ENCODE measurements at regions not wholly inside any gene's neighbourhood (a gene's known extent, or its start where the extent isn't known, plus 50 kb on each side); places are given as distances from the start of the nearest gene placed in this dataset.

DNA sequence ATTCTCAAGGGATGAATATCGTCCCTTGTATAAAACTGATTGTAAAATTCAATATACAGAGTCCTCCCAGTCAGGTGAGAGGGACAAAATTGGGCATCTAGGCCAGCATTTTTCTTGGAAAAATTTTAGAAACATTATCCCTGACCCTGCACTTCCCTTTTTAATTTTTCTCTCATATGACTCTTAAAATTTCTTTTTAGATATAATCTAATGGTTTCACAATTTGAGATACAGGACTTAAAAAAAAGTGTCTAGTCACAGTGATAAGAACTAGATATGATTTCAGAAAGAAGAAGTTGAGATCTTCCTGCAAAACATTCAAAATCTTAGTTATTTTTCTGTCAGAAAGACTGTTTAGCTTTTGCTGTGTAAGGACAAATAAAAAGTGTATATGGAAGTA, 270.8 kb upstream of the PPFIA2 start:
- no peak for DNase-seq

DNA sequence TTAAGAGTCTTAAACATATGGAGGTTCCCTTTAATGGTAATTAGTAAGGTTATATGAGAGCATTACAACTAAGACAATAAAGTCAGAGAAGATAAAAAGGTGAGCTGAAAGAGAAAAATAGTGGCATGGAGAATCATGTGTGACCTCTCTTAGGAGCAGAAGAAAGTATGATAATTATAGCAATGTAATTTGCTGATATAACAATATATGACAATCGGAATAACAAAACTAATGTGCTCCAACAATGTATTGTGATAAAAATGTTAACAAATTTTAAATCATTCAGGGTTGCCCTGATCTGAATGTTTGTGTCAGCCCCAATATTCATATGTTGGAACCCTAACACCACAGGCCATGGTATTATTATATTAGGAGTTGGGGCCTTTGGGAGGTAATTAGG, 269.6 kb upstream of the PPFIA2 start:
- no peak for DNase-seq

DNA sequence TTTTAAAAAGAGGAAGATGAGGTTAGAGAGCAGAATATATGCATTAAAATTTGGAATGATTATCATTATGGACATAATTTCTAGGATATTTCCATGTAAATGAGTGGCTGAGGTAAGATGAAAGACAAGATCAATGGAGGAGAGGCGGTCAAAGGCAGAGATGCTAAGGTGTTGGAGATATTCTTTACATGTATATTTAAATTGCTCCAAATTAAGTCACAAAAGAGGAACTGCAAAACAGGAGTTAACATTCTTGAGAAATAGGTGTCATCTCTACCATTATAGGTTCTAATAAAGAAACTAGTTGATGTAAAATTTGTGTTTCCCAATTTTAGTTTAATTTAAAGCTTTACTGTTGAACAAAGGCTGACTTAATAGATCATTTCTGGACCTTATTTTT, 268.5 kb upstream of the PPFIA2 start:
- no peak for DNase-seq

DNA sequence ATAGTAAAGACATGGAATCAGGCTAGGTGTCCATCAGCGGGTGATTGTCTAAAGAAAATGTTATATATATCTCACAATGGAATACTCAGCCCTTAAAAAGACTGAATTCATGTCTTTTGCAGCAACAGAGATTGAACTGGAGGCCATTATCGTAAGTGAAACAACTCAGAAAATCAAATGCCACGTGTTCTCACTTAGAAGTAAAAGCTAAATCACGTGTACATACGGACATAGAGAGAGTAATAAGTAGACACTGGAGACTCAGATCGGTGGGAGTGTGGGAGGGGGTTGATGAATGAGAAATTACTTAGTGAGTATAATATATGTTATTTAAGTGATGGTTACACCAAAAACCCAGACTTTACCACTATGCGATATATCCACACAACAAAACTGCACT, 266.3 kb upstream of the PPFIA2 start:
- no peak for DNase-seq

DNA sequence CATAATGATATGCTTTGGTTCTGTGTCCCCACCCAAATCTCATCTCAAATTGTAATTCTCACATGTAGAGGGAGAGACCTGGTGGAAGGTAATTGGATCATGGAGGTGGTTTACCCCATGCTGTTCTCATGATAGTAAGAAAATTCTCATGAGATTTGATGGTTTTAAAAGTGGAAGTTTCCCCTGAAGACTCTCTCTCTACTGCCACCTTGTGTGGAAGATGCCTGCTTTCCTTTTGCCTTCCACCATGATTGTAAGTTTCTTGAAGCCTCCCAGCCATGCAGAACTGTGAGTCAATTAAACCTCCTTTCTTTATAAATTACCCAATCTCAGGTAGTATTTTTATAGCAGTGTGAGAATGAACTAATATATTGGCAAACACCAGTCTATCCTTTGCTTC, 260.4 kb upstream of the PPFIA2 start:
- DNase-seq: no peak

DNA sequence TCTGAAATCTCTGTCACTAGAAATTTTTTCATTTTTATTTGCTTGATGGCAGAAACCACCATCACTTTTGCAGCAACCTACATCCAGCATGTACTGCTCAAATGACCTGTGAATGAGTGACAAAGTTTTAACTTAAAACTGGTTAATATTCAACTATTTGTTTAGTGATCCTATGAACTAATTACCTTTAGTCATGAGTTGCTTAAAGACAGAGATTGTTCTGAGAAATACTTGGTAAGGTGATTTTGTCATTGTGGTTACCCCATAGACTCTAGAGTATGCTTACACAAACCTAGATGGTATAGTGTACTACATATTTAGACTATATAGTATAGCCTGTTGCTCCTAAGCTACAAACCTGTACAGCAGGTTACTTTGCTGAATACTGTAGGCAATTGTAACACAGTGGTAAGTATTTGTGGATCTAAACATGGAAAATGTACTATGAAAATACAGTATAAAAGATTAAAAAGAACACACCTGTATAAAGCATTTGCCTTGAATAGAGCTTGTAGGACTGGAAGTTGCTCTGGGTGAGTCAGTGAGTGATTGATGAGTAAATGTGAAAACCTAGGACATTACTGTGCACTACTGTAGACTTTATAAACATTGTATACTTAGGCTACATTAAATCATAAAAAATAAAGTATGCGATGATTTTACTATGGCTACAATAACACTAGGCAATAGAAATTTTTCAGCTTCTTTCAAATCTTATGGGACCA, 256.6 kb upstream of the PPFIA2 start:
- DNase-seq: no peak

DNA sequence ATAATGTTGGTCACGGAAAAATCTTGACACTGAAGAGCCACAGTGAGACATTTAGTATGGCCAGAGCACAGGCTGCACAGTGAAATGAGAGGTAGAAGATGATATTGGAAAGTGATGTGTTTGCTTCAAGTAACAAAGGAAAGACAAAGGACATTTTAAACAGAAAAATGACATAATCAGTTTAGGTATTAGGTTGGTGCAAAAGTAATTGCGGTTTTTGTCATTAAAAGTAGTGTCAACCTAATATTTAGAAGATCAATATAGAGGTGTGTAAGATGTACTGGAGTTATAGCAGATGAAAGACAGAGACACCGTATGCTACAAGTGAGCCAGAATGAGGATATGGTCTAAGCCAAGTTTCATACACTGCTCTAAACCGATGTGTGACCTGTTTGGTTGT, 253.0 kb upstream of the PPFIA2 start:
- DNase-seq: no peak

DNA sequence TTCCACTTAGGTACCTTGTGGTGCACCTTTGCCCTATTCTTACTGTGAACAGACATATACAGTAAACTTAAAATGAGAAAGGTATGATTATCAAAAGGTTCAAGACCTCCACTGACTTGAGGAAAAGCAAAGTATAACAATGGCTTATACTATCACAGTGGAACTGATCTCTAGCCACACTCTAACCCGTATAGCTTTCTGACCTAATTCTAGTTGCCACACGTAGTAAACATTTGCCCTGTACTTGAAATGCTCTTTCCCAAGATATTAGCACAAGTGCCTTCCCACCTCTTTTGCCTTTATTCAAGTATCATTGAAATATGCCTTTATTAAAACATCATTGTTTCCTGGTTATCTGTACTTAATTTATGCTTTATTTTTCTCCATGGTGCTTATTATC, 250.4 kb upstream of the PPFIA2 start:
- no peak for DNase-seq

DNA sequence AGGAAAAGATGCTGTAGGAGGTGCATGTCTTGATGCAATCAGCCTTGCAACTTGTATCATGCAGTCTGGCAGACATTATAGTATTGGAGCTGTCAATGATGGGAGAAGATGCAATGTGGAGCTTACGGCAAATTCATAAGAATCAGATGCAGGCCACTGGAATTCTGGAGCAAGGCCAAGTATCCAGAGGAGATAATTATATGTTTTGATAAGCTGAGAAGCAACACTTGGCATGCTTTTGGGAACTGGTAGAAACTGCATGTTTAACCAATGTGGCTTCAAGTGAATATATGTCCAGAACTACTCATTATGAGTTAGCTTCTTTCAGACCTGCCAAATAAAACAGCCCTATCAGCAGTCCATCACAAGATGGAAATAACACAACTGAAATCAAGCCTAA, 249.1 kb upstream of the PPFIA2 start:
- no peak for DNase-seq

DNA sequence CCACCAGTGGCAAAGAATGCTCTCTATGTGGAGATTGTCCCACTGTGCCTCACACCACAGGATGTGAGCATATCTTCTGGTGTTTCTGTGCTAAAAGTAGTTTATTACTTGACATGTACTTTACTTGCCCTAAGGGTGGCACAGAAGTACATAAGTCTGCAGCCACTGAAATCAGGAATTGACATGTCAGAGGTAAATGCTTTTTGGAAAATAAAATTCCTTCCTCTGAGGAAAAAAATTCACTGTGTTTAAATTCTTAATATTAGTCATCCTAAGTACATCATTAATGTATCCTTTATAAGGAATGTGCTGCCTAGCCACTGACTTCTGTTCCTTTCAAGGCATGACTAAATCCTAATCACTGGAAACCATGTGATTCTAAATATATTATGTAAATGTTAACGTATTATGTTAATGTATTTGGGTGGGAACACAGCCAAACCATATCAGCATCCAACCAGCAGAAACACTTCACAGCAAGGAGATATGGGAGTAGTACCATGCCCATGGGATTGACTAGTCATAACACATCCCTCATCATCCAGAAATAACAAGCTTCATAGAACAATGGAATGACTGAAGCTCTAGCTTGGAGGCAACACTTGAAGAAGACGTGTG, 239.7 kb upstream of the PPFIA2 start:
- no peak for DNase-seq

DNA sequence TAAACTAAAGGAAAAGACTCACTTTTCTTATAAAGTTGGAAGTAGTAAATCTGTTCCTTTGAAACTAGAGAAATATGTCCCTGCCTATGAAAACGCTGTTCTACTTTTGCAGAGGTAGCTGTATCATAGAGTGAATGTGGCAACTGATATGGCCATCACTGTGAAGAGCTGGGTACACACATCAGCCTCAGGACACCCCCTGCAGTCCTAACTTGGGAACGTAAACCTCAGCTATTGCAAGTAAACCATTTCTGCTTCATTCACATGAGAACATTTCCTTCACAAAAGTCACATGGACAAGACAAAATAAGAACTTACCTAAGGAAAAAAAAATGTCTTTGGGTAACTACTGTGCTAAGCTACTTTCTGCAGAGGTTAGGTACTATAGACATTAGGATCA, 233.3 kb upstream of the PPFIA2 start:
- peak; percentile 39 for DNase-seq

DNA sequence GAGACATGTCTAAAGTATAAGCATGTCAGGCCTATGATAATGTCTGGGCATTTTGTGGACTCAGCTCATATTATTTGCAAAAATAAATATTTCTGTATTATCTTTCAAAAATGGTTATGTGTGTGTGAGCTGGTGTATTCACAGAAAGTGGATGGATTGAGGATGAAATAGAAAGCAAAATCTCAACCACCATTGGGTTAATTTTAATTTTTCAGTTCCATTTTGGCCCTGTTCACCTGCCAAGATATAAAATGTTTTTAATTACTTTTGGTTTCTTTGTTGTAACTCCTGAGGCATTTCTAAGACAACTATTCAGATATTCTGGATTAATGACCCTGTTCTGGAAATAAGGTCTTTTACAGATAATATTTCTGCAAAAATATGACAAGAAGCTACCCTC, 232.7 kb upstream of the PPFIA2 start:
- DNase-seq: no peak

DNA sequence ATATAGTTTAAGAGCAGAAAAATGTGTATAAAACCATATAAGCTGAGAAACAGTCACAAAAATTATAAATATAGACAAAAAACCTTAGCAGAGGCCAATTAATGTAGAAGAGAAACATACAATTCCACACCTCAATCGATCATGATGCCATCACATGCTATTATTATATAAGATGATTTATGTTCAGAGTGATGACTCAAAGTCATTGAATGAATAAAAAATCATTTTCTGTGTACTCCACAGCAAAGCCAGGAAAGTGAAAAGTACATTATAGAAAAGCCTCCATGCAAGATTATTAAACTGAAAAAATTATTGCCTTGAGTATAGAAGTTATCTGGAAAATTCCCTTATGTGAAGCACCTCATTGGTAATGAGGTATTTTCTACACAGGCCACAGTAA, 229.2 kb upstream of the PPFIA2 start:
- DNase-seq: no peak

DNA sequence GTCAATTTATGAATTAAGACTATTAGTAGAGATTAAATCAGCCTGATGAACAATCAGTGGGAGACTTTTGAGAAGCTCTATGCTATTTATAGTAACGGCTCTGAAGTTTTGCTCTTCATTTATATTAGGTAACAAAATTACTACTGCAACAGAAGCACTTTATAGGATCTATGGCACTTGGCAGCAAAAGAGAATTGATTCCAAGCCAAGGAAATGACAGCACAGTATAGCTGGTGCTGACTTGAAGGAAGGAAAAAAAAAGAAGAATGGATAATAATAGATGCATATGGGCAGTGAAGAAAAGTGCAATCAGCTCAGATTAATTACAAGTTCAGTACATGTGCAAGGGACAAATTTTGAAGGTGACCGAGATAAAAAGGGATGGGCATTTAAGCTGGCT, 228.2 kb upstream of the PPFIA2 start:
- DNase-seq: no peak

DNA sequence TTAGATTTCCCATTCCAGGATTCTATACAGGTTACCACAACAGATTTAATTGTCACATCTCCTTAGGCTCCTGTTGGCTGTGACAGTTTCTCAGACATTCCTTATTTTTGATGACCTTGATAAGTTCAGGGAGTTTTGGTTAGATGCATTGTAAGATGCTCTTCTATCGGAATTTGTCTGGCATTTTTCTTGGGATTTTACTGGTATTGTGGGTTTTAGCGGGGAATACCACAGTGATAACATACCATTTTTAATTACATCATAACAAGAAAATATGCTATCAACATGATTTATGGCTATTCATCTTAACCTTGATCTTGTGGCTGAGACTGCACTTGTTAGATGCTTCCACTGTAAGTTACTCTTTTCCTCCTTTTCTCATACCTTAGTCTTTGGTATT, 217.5 kb upstream of the PPFIA2 start:
- no peak for DNase-seq

DNA sequence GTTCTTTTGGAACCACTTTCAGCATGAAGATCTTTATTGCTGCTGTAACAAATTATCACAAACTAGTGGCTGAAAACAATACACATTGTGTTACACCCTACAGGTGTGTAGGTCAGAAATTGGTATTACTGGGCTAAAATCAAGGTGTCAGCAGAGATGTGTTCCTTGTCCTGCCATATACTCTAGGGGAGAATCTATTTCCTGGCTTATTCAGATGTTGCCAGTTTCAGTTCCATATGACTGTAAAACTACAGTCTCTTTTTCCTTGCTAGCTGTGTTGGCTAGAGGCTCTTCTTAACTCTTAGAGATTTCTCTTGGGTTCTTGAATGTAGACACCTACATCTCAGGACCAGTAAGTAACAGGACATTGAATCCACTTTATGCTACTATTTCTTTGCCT, 215.6 kb upstream of the PPFIA2 start:
- no peak for DNase-seq

DNA sequence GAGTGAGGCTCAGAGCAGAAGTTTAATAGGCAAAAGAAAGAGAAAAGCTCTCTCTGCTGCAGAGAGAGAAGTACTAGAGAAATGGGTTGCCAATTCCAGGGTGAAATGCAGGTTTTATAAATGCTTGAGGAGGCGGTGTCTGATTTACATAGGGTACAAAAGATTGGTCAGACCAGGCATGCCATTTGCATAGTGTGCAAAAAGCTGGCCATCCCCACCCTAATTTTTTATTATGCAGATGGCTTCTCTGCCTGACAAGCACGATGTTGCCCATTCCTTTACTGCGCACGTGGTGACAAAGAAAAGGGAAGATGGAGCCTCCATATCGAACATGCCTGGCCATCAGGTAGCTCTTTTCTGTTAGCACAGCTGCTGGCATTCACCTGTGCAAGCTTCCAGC, 209.3 kb upstream of the PPFIA2 start:
- no peak for DNase-seq

DNA sequence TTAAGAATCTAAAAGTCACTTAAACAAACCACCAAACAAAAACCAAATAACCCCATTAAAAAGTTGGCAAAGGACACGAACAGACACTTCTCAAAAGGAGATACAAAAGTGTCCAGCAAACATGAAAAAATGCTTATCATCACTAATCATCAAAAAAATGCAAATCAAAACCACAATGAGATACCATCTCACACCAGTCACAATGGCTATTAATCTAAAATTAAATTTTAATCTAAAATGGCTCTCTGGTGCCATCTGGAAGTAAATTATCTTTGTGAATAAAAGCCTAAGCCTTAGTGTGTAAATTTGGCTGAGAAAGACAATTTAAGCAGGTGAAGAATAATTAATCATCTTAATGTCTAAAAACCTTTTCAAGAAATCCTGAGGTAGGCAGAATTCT, 204.5 kb upstream of the PPFIA2 start:
- no peak for DNase-seq

DNA sequence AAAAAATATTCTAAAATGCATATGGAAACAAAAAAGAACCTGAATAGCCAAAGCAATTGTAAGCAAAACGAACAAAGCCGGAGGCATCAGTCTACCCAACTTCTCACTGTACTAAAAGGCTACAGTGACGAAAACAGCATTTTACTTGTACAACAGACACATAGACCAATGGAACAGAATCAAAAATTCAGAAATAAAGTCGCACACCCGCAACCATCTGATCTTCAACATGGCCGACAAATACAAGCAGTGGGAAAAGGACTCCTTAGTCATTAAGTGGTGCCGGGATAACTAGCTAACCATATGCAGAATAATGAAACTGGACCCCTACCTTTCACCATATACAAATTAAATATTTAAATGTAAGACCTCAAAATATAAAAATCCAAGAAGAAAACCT, 203.9 kb upstream of the PPFIA2 start:
- DNase-seq: no peak

DNA sequence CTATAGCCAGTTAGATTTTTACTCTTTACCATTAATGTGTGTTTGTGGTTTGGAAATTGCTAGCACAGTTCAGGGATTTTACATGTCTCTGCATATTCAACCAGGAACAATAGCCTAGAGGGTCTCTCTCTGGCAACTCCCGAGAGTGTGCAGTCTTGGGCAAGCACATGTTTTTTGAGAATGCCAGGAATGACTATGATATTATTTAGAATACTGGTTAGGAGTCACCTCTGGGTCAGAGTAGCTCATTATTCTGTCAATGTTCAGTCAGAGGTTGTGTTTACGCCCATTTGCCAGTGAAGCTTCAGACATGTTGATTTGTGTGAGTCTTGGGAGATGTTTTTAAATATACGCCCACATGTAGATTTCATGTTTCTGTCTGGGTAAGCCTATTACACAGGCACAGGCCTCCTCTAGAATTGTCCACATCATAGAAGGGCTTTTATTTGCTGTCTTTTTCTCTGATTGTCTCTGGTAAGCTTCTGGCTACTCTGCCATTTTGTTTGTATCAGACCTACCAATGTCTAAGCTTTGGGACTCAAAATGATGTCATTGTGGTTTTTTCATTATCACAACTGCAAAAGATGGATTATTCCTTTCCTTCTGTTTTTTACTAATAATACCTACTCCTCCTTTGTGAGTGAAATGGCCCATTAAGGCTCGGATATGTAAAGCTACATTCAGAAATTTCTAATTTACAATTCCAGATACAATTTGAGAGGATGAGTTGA, 203.1 kb upstream of the PPFIA2 start:
- no peak for DNase-seq

DNA sequence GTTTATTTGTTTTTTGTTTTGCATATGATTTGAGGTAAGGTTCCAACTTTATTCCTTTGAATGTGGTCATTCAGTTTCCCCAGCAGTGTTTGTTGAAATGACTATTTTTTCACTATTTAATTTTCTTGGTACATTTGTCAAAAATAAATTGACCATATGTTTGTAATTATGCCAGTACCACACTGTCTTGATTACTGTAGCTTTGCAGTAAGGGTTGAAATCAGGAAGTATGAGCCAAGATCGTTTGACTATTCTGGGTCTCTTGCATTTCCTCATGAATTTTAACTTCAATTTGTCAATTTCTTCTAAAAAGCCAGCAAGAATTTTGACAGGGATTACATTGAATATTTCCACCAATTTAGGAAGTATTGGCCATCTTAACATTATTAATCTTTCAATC, 199.3 kb upstream of the PPFIA2 start:
- no peak for DNase-seq

DNA sequence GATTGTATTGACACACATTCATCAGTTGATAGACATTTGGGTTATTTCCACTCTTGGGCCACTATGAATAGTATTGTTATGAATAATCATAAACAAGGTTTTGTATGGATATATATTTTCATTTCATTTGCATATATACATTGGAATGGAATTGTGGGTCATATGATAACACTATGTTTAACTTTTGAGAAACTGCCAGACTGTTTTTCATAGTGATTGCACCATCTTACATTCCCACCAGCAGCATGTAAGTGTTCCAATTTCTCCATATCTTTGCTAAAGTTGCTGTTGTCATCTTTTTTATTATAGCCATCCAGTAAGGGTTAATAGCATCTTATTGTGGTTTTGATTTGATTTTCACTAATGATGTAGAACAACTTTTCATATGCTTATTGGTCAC, 198.5 kb upstream of the PPFIA2 start:
- DNase-seq: no peak

DNA sequence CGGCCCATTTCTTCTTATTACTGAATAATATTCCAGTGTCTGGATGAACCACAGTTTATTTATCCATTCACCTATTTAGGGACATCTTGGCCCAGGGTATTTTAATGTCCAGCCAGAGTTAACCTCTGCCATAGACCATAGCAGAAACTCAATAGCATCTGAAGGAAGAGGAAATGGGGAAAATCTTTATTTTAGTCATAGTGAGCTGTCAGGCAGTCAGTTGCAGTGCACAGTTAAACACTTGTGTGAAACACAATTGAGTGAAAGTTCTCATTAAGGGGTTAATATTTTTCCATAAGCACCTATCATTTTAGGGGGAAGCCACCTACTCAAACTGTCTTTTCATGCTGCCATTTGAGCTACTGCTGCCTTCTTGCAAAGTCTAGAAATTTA, 197.3 kb upstream of the PPFIA2 start:
- no peak for DNase-seq

DNA sequence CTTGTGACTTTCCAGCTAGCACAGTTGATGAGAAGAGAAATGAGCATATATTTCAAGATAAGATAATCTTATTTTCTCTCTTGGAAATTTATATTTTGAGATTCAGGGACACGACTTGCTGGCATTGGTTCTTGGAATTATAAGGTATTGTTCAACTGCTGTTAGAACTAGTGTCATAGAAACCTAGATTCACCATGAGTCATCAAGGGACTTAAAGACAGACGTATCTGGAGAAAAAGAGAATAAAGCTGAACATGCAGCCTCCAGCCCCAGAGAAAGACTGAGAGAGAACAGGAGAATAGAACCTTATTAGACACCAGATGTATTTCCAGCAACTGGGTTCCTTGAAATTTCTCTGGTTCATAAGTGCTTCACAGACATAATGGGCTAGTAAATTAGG, 194.4 kb upstream of the PPFIA2 start:
- no peak for DNase-seq

DNA sequence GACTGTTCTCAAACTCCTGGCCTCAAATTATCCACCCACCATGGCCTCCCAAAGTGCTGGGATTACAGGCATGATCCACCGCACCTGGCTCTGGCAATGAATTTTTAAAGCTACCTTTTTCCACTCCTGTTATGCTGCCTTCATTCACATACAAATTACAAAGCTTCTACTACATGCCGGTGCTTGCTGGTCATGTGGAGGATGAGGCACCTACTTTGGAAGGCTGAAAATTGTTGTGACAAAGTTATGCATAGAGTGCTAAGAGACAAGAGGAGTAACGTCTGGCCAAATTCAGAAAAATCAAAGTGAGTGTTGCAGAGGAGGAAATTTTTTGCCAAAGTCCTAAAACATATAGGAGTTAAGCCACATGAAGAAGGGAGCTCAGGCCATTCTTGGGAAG, 191.7 kb upstream of the PPFIA2 start:
- DNase-seq: no peak

Measured in CD4-positive, alpha-beta T cell treated with Interleukin-17A for 1 hour (primary cell).